HG03442 (cell line): ENCODE measurements at regions not wholly inside any gene's neighbourhood (a gene's known extent, or its start where the extent isn't known, plus 50 kb on each side); places are given as distances from the start of the nearest gene placed in this dataset.

Source experiments
- ATAC-seq: cut with Tn5 transposase; IDR thresholded peaks from one replicate; pipeline ENCODE4 v1.9.1; 2021; ENCODE audit warnings: mild to moderate bottlenecking, moderate library complexity; ENCODE audit not compliant: unreplicated experiment

GRCh38 chr11:109249597-109249996 lies 172.4 kb upstream of the C11orf87 start:
- ATAC-seq, result no peak

GRCh38 chr11:109251230-109251629 lies 170.8 kb upstream of the C11orf87 start:
- ATAC-seq, result no peak

GRCh38 chr11:109264128-109264527 lies 157.9 kb upstream of the C11orf87 start:
- ATAC-seq, result no peak

- no peak for ATAC-seq
Observed at GRCh38 chr11:109267293-109268095, 154.5 kb upstream of the C11orf87 start.

- no peak for ATAC-seq
Observed at GRCh38 chr11:109275931-109276330, 146.1 kb upstream of the C11orf87 start.

GRCh38 chr11:109285465-109285864 lies 136.5 kb upstream of the C11orf87 start:
- no peak for ATAC-seq

GRCh38 chr11:109291553-109291952 lies 130.4 kb upstream of the C11orf87 start:
- no peak for ATAC-seq

GRCh38 chr11:109298865-109299264 lies 123.1 kb upstream of the C11orf87 start:
- no peak for ATAC-seq

- no peak for ATAC-seq
Observed at GRCh38 chr11:109300211-109300610, 121.8 kb upstream of the C11orf87 start.

GRCh38 chr11:109302591-109303334 lies 119.2 kb upstream of the C11orf87 start:
- no peak for ATAC-seq

GRCh38 chr11:109303342-109303741 lies 118.6 kb upstream of the C11orf87 start:
- ATAC-seq, result no peak

- ATAC-seq, result no peak
Observed at GRCh38 chr11:109304159-109304558, 117.8 kb upstream of the C11orf87 start.

GRCh38 chr11:109305009-109305408 lies 117.0 kb upstream of the C11orf87 start:
- ATAC-seq, result no peak

GRCh38 chr11:109306322-109306721 lies 115.7 kb upstream of the C11orf87 start:
- no peak for ATAC-seq

GRCh38 chr11:109307366-109307765 lies 114.6 kb upstream of the C11orf87 start:
- no peak for ATAC-seq

- no peak for ATAC-seq
Observed at GRCh38 chr11:109308551-109308950, 113.4 kb upstream of the C11orf87 start.

- no peak for ATAC-seq
Observed at GRCh38 chr11:109309153-109309552, 112.8 kb upstream of the C11orf87 start.

- ATAC-seq, result no peak
Observed at GRCh38 chr11:109317726-109318125, 104.3 kb upstream of the C11orf87 start.

- no peak for ATAC-seq
Observed at GRCh38 chr11:109320595-109320994, 101.4 kb upstream of the C11orf87 start.

GRCh38 chr11:109326781-109327180 lies 95.2 kb upstream of the C11orf87 start:
- no peak for ATAC-seq

- ATAC-seq, result no peak
Observed at GRCh38 chr11:109329716-109330115, 92.3 kb upstream of the C11orf87 start.

GRCh38 chr11:109338131-109338530 lies 83.9 kb upstream of the C11orf87 start:
- ATAC-seq, result no peak
